ENCODE measurements at regions not wholly inside any gene's neighbourhood (a gene's known extent, or its start where the extent isn't known, plus 50 kb on each side); places are given as distances from the start of the nearest gene placed in this dataset.

DNA sequence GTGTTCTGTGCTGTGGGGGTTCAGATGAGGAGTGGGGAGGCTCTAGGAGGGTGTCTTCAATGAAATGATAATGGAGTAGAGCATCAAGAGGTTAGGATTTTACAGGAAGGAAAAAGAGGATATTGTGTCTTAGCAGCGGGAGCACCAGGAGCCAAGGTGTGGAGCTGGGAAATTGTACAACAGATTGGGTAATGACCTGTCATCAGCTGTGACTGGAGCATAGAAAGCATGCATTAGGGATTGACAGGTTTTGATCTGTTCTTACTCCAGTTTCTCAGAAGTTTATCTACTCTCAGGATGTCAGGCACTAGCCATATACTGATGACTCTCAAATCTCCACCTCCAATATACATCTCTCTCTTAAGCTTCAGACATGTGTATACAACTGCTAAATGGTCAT is 196.9 kb downstream of the ARHGAP12 start:
- no peak for TF ChIP-seq RAD21 (IDR thresholded peaks at IDR 0.05; ENCODE audit: low read length)
- no peak for TF ChIP-seq POLR2A (IDR thresholded peaks at IDR 0.05; ENCODE audit: low read depth, low read length)
- TF ChIP-seq, protein P1, sequence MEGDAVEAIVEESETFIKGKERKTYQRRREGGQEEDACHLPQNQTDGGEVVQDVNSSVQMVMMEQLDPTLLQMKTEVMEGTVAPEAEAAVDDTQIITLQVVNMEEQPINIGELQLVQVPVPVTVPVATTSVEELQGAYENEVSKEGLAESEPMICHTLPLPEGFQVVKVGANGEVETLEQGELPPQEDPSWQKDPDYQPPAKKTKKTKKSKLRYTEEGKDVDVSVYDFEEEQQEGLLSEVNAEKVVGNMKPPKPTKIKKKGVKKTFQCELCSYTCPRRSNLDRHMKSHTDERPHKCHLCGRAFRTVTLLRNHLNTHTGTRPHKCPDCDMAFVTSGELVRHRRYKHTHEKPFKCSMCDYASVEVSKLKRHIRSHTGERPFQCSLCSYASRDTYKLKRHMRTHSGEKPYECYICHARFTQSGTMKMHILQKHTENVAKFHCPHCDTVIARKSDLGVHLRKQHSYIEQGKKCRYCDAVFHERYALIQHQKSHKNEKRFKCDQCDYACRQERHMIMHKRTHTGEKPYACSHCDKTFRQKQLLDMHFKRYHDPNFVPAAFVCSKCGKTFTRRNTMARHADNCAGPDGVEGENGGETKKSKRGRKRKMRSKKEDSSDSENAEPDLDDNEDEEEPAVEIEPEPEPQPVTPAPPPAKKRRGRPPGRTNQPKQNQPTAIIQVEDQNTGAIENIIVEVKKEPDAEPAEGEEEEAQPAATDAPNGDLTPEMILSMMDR (conservative IDR thresholded peaks at IDR 0.05; ENCODE audit: low read depth, low read length), result no peak
- TF ChIP-seq SMC3 (IDR thresholded peaks at IDR 0.05; ENCODE audit: low read depth, low read length), result no peak
- TF ChIP-seq MAFK (IDR thresholded peaks at IDR 0.05; ENCODE audit: low read depth, low read length), result no peak
